Endothelial cell of umbilical vein (primary cell): ENCODE measurements at regions not wholly inside any gene's neighbourhood (a gene's known extent, or its start where the extent isn't known, plus 50 kb on each side); places are given as distances from the start of the nearest gene placed in this dataset.

ENCODE experiments used
- BruUV-seq: library from RNA; stranded (reverse); fragments of 400-500 nt; replicated peaks from 2 replicates; lab custom pipeline; 2021; lab: Mats Ljungman, UMichigan
- CTCF ChIA-PET: fragments of 300-600, 350-600 bp; sonication (Branson Sonifier 250); formaldehyde crosslinking; loops from one replicate; lab custom pipeline; 2021; ENCODE audit warnings: antibody characterized with exemption, inconsistent platforms; lab: Charles Lee
- POLR2A ChIA-PET: fragments of 300-600, 350-600 bp; sonication (Branson Sonifier 250); formaldehyde crosslinking; loops from one replicate; lab custom pipeline; 2021; ENCODE audit warnings: antibody characterized with exemption, inconsistent platforms; lab: Charles Lee
- DNase-seq: peaks from one replicate; pipeline ENCODE4 v3.0.0-alpha.2; 2011; ENCODE audit warnings: low read depth, low spot score
- FAIRE-seq: peaks from 2 replicates; lab custom pipeline; 2011; peaks lifted over from hg19 to GRCh38; lab: Jason Lieb, UNC
- H2AFZ ChIP-seq: 2 replicates; pipeline ENCODE4 v1.6.0; 2012; ENCODE audit warnings: low read depth, low read length, control low read depth, inconsistent platforms
- H3K27ac ChIP-seq: 2 replicates; pipeline ENCODE4 v1.5.1; 2011; ENCODE audit warnings: low read depth, mild to moderate bottlenecking, control low read depth, low read length, moderate library complexity; ENCODE audit not compliant: insufficient read depth
- H3K27me3 ChIP-seq, 2 experiments: 2 replicates each; pipeline versions ENCODE4 v1.6.0 to v1.6.1; 2011; ENCODE audit warnings: low read length in 2 of 2, mixed read lengths in 1 of 2; ENCODE audit not compliant: control insufficient read depth in 2 of 2, insufficient read depth in 2 of 2
- H3K36me3 ChIP-seq, 2 experiments: 2 replicates in 1 of 2; 3 replicates in 1 of 2; pipeline ENCODE4 v1.5.1; 2011; ENCODE audit warnings: low read length in 2 of 2, mild to moderate bottlenecking in 1 of 2, moderate library complexity in 1 of 2; ENCODE audit not compliant: control insufficient read depth in 2 of 2, insufficient read depth in 2 of 2; ENCODE audit errors: extremely low read depth in 1 of 2
- H3K4me1 ChIP-seq: 3 replicates; pipeline ENCODE4 v1.5.1; 2011; ENCODE audit warnings: mild to moderate bottlenecking, low read length; ENCODE audit not compliant: control insufficient read depth, insufficient read depth; ENCODE audit errors: extremely low read depth
- H3K4me2 ChIP-seq: 2 replicates; pipeline ENCODE4 v1.6.1; 2011; ENCODE audit warnings: low read length, control low read depth, mixed read lengths; ENCODE audit not compliant: insufficient read depth
- H3K4me3 ChIP-seq, 3 experiments: fragments of 200-600 bp in 1 of 3; sonication (generic), shearing (Covaris generic) in 1 of 3; replicated peaks in 1 of 3; 2 replicates each; pipeline ENCODE4 v1.5.1; 2011 to 2016; ENCODE audit warnings: control low read depth in 3 of 3, low read length in 3 of 3, mild to moderate bottlenecking in 2 of 3, inconsistent platforms in 1 of 3, low read depth in 1 of 3, moderate library complexity in 1 of 3; ENCODE audit not compliant: insufficient read depth in 1 of 3
- H3K79me2 ChIP-seq: 2 replicates; pipeline ENCODE4 v1.6.0; 2012; ENCODE audit warnings: low read length, inconsistent platforms; ENCODE audit not compliant: control insufficient read depth, insufficient read depth
- H3K9ac ChIP-seq: replicated peaks from 2 replicates; pipeline ENCODE3; 2011; ENCODE audit warnings: low read length, control low read depth; ENCODE audit not compliant: insufficient read depth; ENCODE audit errors: extremely low read depth
- H3K9me1 ChIP-seq: replicated peaks from 3 replicates; pipeline ENCODE4 v1.6.0; 2011; ENCODE audit warnings: mild to moderate bottlenecking, low read length; ENCODE audit not compliant: control insufficient read depth, insufficient read depth; ENCODE audit errors: extremely low read depth
- H3K9me3 ChIP-seq: replicated peaks from 2 replicates; pipeline ENCODE4 v1.5.1; 2012; ENCODE audit warnings: low read length, inconsistent platforms; ENCODE audit not compliant: control insufficient read depth, insufficient read depth
- H4K20me1 ChIP-seq: replicated peaks from 2 replicates; pipeline ENCODE3; 2011; ENCODE audit warnings: mild to moderate bottlenecking, low read length; ENCODE audit not compliant: control insufficient read depth, insufficient read depth; ENCODE audit errors: extremely low read depth
- CTCF ChIP-seq, 2 donors: IDR thresholded peaks; 1 replicate in 1 of 2; 2 replicates in 1 of 2; pipeline ENCODE4 v1.5.1; 2011; ENCODE audit warnings: low read length in 2 of 2, mild to moderate bottlenecking in 2 of 2, moderate library complexity in 2 of 2, control low read depth in 1 of 2, inconsistent platforms in 1 of 2, low read depth in 1 of 2; ENCODE audit not compliant: insufficient read depth in 1 of 2; ENCODE audit errors: extremely low read depth in 1 of 2
- EZH2 ChIP-seq: IDR thresholded peaks from 2 replicates; pipeline ENCODE4 v1.6.1; 2012; ENCODE audit warnings: borderline replicate concordance, low read depth, mild to moderate bottlenecking, moderate library complexity, low read length, inconsistent platforms; ENCODE audit not compliant: severe bottlenecking
- FOS ChIP-seq: IDR thresholded peaks from 2 replicates; pipeline ENCODE4 v1.6.1; 2011; ENCODE audit warnings: mild to moderate bottlenecking, low read length, moderate library complexity, borderline replicate concordance; ENCODE audit not compliant: insufficient read depth
- GATA2 ChIP-seq: IDR thresholded peaks from 2 replicates; pipeline ENCODE4 v1.7.0; 2011; ENCODE audit warnings: low read depth, mild to moderate bottlenecking, moderate library complexity, mixed read lengths, low read length; ENCODE audit not compliant: insufficient read length, insufficient read depth
- JUN ChIP-seq: IDR thresholded peaks from 2 replicates; pipeline ENCODE4 v1.6.1; 2011; ENCODE audit warnings: borderline replicate concordance, low read depth; ENCODE audit not compliant: insufficient read length, insufficient read depth
- MYC ChIP-seq: IDR thresholded peaks from one replicate; pipeline ENCODE4 v1.6.1; 2011; ENCODE audit warnings: mild to moderate bottlenecking, low read depth, low read length
- POLR2A ChIP-seq: IDR thresholded peaks from 2 replicates; pipeline ENCODE4 v1.6.1; 2012; ENCODE audit warnings: low read depth, mild to moderate bottlenecking, control low read depth, low read length
- POLR2AphosphoS5 ChIP-seq: IDR thresholded peaks from 2 replicates; pipeline ENCODE4 v1.6.1; 2012; ENCODE audit warnings: low read depth, mild to moderate bottlenecking, control low read depth, low read length, moderate library complexity; ENCODE audit not compliant: insufficient read depth
- dilution Hi-C: fragments of 300-500 bp; cut with MboI; formaldehyde crosslinking; loops from one replicate; pipeline ENCODE4 v1.15.0; 2019; ENCODE audit warnings: low sequenced_read_pairs; ENCODE audit not compliant: extremely low pct_ligation_motif_present
- intact Hi-C: fragments of 100-400 bp; cut with micrococcal nuclease; formaldehyde crosslinking; loops from one replicate; pipeline ENCODE4 v1.10.0; 2022
- TF ChIP-seq, protein P1 (sequence below): IDR thresholded peaks from 2 replicates; pipeline ENCODE4 v1.6.1; 2011; ENCODE audit not compliant: insufficient read depth, insufficient read length

GRCh38 chr1:29499104-29499650 lies 262.9 kb downstream of the PTPRU start:
- Histone ChIP-seq H3K9me3 (no peaks in the 10 kb centered on the region), H2AFZ (no peak overlapping the region), H3K9ac (no peak overlapping the region), H3K27me3 (no peaks in the 10 kb centered on the region), H3K9me1 (no peaks in the 10 kb centered on the region), H3K79me2 (no peaks in the 10 kb centered on the region), H3K27ac (no peak overlapping the region), H4K20me1 (no peaks in the 10 kb centered on the region), H3K4me1 (no peaks in the 10 kb centered on the region), H3K4me3 (no peak overlapping the region), H3K36me3 (no peaks in the 10 kb centered on the region), H3K4me2 (no peak overlapping the region)
- ChIA-PET POLR2A (no interaction called here), CTCF (no interaction called here)
- DNase-seq = no peak
- FAIRE-seq = no peak
- dilution Hi-C loops = no loop called here
- TF ChIP-seq, protein P1, sequence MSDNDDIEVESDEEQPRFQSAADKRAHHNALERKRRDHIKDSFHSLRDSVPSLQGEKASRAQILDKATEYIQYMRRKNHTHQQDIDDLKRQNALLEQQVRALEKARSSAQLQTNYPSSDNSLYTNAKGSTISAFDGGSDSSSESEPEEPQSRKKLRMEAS = no peak
- TF ChIP-seq EZH2 = no peak
- no peak for TF ChIP-seq MYC
- TF ChIP-seq POLR2AphosphoS5 = no peak
- TF ChIP-seq JUN = no peak
- TF ChIP-seq CTCF (IDR thresholded peaks at IDR 0.05; ENCODE audit: extremely low read depth in 1 of 2, insufficient read depth in 1 of 2, low read depth in 1 of 2, low read length in 2 of 2) = no peak
- no peak for TF ChIP-seq GATA2
- no peak for TF ChIP-seq POLR2A
- TF ChIP-seq FOS = no peak
- intact Hi-C loops = no loop called here
- BruUV-seq = no TSS peak
